GM18498 (cell line): ENCODE measurements at regions not wholly inside any gene's neighbourhood (a gene's known extent, or its start where the extent isn't known, plus 50 kb on each side); places are given as distances from the start of the nearest gene placed in this dataset.

Experiments used
- ATAC-seq: cut with Tn5 transposase; IDR thresholded peaks from one replicate; pipeline ENCODE4 v1.9.1; 2021; ENCODE audit warnings: mild to moderate bottlenecking, moderate library complexity; ENCODE audit not compliant: unreplicated experiment

GRCh38 chr15:93496888-93497287, 407.9 kb upstream of the RGMA start:
- ATAC-seq, result no peak

- ATAC-seq, result no peak
Observed at GRCh38 chr15:93495799-93496637, 407.0 kb upstream of the RGMA start.

DNA sequence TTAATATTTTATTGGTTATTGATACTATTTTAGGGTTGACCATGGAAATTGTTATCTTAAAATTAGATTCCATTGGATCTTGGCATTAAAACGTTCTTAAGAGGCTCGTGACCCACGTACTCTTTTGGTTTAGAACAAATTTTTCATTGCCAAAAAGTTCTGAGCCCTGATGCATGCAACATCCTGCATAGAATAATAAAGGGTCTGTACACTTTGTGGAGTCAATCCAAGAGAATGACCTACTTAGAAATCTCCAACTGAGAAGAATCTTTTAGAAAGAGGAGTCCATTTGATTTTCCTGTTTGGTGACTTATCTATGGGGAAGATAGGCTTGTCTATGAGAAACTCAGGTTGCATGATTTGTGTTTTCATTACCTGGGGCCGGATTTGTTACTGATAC, 404.2 kb upstream of the RGMA start:
- no peak for ATAC-seq

- no peak for ATAC-seq
Observed at GRCh38 chr15:93491291-93491690, 402.3 kb upstream of the RGMA start.

DNA sequence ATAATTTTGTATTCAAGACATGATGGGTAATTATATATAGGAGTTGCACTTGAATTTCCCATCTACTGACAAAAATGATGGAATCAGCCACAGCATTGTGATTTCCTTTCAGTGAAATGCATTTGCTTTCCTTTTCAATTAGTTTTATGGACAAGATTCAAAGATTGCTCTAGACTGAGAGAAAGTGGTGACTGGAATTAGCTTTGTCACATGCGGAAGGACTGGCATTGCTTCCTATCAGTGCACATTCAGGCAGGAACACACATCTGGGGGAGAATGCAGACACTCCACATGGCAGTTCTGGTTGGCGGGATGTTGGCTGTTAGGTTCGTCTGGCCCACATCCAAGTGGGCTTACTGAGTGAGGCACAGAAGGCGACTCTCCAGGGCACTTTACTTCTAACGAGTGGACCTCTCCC, 399.3 kb upstream of the RGMA start:
- no peak for ATAC-seq

DNA sequence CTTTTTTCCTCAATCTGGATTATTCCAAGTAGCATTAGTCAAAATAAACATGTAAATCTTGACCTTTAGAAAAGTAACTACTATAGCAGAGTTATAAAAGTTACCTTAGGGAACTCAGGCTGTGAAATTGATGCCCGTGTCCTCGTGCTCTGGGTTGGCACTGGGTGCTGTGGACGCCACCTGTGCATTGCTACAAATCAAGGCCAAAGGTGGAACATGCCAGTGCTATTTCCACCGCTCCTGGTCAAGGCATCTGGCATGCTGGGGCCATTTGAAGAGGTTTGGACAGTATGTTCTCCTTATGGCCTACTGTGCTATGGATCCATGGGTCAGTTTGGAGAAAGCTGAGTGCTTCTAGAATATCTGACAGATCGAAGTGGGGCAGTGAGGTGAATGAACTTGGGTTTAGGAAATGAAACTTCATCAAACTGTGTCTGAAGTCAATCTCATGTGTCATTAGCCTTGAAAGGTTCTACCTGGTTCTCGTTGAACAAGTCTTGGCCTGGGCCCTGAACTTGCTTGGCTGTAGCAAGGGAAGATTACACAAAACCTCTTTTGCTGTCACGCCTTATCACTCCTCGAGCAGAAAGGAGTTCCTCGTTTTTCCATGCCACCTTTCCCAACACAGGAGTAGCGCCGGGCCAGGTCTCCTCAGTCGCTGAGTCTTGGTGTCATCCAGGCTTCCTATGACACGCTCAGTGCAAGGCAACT, 397.6 kb upstream of the RGMA start:
- no peak for ATAC-seq

DNA sequence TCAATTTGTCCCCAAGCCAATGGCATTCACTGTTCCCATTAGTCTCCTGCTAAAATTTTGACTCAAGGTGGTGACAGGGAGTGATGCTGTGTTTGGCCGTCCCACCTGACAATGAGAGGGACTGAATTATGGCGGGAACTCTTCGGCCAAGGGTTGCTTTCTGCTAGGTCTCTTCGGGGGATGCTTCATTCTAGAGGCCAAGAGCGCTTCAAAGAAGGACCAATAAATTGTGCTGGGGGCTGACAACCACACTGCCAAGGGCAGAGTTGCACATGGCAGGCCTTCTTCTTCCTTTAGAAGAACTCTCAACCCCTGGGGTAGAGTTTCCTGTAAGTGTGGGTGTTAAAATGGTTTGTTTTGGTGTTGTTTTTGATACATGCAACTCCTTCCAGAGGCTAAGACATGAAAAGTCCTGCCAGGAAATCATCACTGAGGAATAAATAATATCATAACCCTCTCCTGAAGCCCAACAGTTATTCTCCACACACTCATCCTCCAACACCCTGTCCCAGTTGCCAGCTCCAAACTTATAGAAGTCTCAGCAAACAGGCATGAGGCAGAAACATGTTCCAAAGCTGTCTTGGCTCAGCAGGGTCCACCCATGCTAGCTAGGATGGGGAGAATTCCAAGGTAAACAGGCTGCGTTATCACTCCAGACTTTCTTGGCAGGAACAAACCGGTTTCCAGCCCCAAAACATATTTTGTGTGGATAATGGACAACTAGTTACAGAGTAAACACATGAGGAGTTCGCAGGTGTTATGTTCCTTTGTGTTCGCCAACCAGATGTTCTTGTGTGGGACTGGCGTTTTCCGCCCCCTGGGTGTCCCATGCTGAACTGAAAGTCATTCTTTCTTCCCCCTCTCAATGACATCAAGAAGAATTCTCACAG, 396.7 kb upstream of the RGMA start:
- no peak for ATAC-seq

GRCh38 chr15:93483923-93484322, 394.9 kb upstream of the RGMA start:
- ATAC-seq, result no peak

GRCh38 chr15:93482731-93483130, 393.7 kb upstream of the RGMA start:
- ATAC-seq, result no peak

- no peak for ATAC-seq
Observed at GRCh38 chr15:93479715-93480114, 390.7 kb upstream of the RGMA start.

GRCh38 chr15:93478947-93479346, 389.9 kb upstream of the RGMA start:
- no peak for ATAC-seq

GRCh38 chr15:93477721-93478120, 388.7 kb upstream of the RGMA start:
- no peak for ATAC-seq

DNA sequence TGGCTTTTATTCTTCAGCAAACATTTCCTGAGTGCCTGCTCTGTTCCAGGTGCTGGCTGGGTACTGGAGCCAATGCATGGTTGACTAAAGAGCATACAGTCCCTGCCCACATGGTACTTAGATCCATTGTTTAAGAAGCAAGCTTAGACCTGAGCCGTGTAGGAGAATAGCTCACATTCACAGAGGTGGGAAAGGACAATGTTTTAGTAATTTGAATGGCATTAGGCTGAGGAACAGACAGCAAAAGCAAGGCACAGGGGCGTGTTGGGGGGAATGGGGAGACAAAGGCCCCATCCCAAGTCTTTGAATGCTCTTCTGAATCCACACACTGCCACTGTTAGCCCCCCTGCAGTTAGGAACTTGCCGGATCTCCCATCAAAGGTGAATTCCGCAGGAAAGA, 388.2 kb upstream of the RGMA start:
- ATAC-seq, result no peak

DNA sequence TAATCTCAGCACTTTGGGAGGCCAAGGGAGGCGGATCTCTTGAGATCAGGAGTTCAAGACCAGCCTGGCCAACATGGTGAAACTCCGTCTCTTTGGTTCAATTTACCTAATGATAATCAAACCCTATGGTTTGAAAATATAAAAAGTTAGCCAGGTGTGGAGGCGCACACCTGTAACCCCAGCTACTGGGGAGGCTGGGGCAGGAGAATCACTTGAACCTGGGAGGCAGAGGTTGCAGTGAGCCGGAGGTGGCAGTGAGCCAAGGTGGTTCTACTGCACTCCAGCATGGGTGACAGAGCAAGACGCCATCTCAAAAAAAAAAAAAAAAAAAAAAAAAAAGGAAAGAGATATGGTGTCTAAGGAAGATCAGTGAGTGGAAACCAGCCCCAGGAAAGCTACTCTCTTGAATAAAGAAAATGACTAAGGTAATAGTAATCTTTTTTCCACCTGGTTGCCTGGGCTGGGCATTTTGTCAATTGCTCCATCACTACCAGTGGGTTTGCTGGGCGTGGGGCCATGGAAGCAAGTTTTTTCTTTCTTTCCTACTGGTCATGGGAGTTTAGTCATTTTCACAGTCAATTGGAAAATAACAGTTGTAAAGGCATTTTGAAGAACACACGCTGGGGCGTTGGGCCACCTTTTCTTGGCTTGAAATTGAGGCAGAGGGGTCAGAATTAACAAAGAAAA, 387.6 kb upstream of the RGMA start:
- no peak for ATAC-seq

GRCh38 chr15:93474728-93475127, 385.7 kb upstream of the RGMA start:
- ATAC-seq, result no peak

DNA sequence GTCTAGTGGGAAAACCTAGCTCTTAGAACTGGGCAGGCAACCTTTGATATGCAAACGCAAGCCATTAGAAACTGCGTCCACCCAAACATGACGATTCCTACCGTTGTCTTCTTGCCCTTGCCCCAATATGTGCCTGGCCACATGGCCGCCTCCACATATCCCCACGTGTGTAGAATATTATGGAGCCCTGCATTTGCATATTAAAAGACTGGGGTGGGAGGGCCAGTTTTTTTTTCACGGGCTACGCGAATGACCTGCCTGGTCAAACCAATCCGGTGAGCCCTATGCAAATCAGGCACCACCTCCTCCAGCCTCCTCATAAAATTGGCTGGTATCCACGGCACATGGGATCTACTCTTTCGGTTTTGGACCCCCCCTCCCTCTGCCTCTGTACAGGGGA, 381.0 kb upstream of the RGMA start:
- no peak for ATAC-seq

DNA sequence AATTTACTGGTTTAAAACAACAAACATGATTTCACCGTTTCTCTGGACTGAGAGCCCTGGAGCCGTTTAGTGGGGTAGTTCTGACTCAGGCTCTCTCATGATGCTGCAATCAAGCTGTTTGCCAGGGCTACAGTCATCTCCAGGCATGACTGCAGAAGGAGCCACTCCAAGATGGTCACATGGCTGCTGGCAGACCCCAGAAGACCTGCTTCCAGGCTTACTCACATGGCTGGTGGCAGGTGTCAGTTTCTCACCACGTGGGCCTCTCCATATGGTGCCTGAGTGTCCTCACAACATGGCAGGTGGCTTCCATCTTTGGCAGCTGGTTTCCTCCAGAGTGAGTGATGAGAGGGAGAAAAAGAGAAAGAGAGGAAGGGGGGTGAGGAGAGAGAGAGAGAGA, 378.3 kb upstream of the RGMA start:
- ATAC-seq, result no peak

GRCh38 chr15:93466380-93466779, 377.4 kb upstream of the RGMA start:
- no peak for ATAC-seq

- no peak for ATAC-seq
Observed at GRCh38 chr15:93462690-93463089, 373.7 kb upstream of the RGMA start.

DNA sequence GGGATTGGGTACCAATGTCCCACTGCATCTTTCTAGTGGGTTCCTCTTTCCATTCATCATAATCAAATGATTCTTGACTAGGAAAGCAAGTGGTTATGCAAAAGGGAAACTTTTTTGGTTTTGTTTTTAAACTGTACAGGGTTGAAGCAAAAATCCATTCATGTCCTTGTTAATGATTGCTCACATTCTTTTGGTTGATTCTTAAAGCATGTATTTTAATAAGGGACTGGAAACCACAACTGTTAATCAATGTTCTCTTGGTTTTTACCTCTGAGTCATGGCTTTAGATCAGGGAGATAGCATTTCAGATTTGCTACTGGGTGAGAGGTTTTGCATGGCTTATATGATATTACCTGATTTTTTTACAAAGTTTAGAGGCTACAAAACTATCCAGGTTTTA, 371.7 kb upstream of the RGMA start:
- peak; percentile 70 for ATAC-seq

DNA sequence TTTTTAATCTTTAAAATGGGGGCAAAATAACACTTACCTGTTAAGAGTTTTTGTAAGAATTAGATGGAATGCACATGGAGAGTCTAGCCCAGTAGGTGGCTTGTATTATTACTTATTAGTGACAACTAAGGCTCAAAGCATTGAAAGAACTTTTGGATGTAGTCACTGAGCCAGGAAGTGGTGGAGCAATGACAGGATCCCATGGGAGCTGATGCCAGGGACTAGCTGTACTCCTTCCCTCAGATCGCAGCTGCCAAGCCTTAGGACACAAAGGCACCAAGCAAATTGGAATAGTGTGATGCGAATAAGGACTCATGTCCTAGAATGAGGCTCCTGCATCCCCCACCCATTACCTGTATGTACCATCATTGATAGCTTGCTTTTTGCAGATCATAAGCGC, 370.4 kb upstream of the RGMA start:
- ATAC-seq, result no peak
